ENCODE measurements at regions not wholly inside any gene's neighbourhood (a gene's known extent, or its start where the extent isn't known, plus 50 kb on each side); places are given as distances from the start of the nearest gene placed in this dataset.

- H3K4me3 ChIP-seq (ENCODE audit: control insufficient read depth in 1 of 7, extremely low read depth in 1 of 7, insufficient read depth in 4 of 7, low read depth in 2 of 7, low read length in 6 of 7), result no peak overlapping the region
- H3K36me3 ChIP-seq (ENCODE audit: control insufficient read depth in 4 of 4, insufficient read depth in 4 of 4, low read length in 3 of 4), result no peaks in the 10 kb centered on the region
- no peaks in the 10 kb centered on the region for H3K4me1 ChIP-seq (ENCODE audit: control extremely low read depth in 1 of 4, control insufficient read depth in 4 of 4, insufficient read depth in 4 of 4, low read length in 3 of 4)
- POLR2A ChIA-PET, result no interaction called here
- 97% methylated on average over 4 of the region's 4 CpGs for WGBS (ENCODE audit: insufficient coverage)
- no peak overlapping the region for H3K27ac ChIP-seq (ENCODE audit: insufficient read depth in 1 of 2, low read depth in 1 of 2, low read length in 2 of 2, poor library complexity in 1 of 2, severe bottlenecking in 2 of 2)
- H3K27me3 ChIP-seq (replicated peaks in 2 of 5; ENCODE audit: control insufficient read depth in 4 of 5, insufficient read depth in 5 of 5, low read length in 4 of 5), result peaks cover 0 to 2% (median 0%) of the 10 kb centered on the region in 5 experiments
- DNase-seq, result no peak
- no peaks in the 10 kb centered on the region for H3K9me3 ChIP-seq (ENCODE audit: control extremely low read depth in 1 of 5, control insufficient read depth in 4 of 5, insufficient read depth in 2 of 5, low read depth in 1 of 5, low read length in 4 of 5)
- CTCF ChIA-PET, result interaction anchor here (1.0 to 1.5 kb wide), 3 partner anchors 24 to 424 kb away, joined by 3 to 5 read pairs (median 3); no protein-coding TSS in a partner anchor
Observed at GRCh38 chr7:12066004-12066403, 145.1 kb upstream of the TMEM106B start.

- POLR2A ChIA-PET, result no interaction called here
- Histone ChIP-seq H3K27me3 (replicated peaks in 2 of 5; ENCODE audit: control insufficient read depth in 4 of 5, insufficient read depth in 5 of 5, low read length in 4 of 5) (peaks cover 0 to 2% (median 0%) of the 10 kb centered on the region in 5 experiments), H3K9me3 (ENCODE audit: control extremely low read depth in 1 of 5, control insufficient read depth in 4 of 5, insufficient read depth in 2 of 5, low read depth in 1 of 5, low read length in 4 of 5) (no peaks in the 10 kb centered on the region), H3K36me3 (ENCODE audit: control insufficient read depth in 4 of 4, insufficient read depth in 4 of 4, low read length in 3 of 4) (no peaks in the 10 kb centered on the region), H3K4me3 (ENCODE audit: control insufficient read depth in 1 of 7, extremely low read depth in 1 of 7, insufficient read depth in 4 of 7, low read depth in 2 of 7, low read length in 6 of 7) (no peak overlapping the region), H3K27ac (ENCODE audit: insufficient read depth in 1 of 2, low read depth in 1 of 2, low read length in 2 of 2, poor library complexity in 1 of 2, severe bottlenecking in 2 of 2) (no peak overlapping the region), H3K4me1 (ENCODE audit: control extremely low read depth in 1 of 4, control insufficient read depth in 4 of 4, insufficient read depth in 4 of 4, low read length in 3 of 4) (no peaks in the 10 kb centered on the region)
- peak; percentile 2 to 61 (median 44) for DNase-seq
- 59% methylated on average over 2 of the region's 2 CpGs for WGBS (ENCODE audit: insufficient coverage)
- CTCF ChIA-PET, result interaction anchor here (0.8 to 1.5 kb wide), 3 partner anchors 24 to 424 kb away, joined by 3 to 5 read pairs (median 4); no protein-coding TSS in a partner anchor
Observed at GRCh38 chr7:12066521-12066920, 144.6 kb upstream of the TMEM106B start.

- no peak overlapping the region for H3K27ac ChIP-seq (ENCODE audit: insufficient read depth in 1 of 2, low read depth in 1 of 2, low read length in 2 of 2, poor library complexity in 1 of 2, severe bottlenecking in 2 of 2)
- H3K9me3 ChIP-seq (ENCODE audit: control extremely low read depth in 1 of 5, control insufficient read depth in 4 of 5, insufficient read depth in 2 of 5, low read depth in 1 of 5, low read length in 4 of 5), result no peaks in the 10 kb centered on the region
- H3K27me3 ChIP-seq (replicated peaks in 2 of 5; ENCODE audit: control insufficient read depth in 4 of 5, insufficient read depth in 5 of 5, low read length in 4 of 5), result peaks cover 0 to 2% (median 0%) of the 10 kb centered on the region in 5 experiments
- ChIA-PET CTCF (interaction anchor here (0.8 to 1.5 kb wide), 4 partner anchors 13 to 423 kb away, joined by 3 to 5 read pairs (median 4); no protein-coding TSS in a partner anchor), POLR2A (no interaction called here)
- no peak overlapping the region for H3K4me3 ChIP-seq (ENCODE audit: control insufficient read depth in 1 of 7, extremely low read depth in 1 of 7, insufficient read depth in 4 of 7, low read depth in 2 of 7, low read length in 6 of 7)
- 95% methylated on average over 13 of the region's 13 CpGs for WGBS (ENCODE audit: insufficient coverage)
- H3K4me1 ChIP-seq (ENCODE audit: control extremely low read depth in 1 of 4, control insufficient read depth in 4 of 4, insufficient read depth in 4 of 4, low read length in 3 of 4), result no peaks in the 10 kb centered on the region
- peak; percentile 55 to 77 (median 72) for DNase-seq
- no peaks in the 10 kb centered on the region for H3K36me3 ChIP-seq (ENCODE audit: control insufficient read depth in 4 of 4, insufficient read depth in 4 of 4, low read length in 3 of 4)
Observed at GRCh38 chr7:12067156-12067831, 143.8 kb upstream of the TMEM106B start.

GRCh38 chr7:12069757-12070156 lies 141.3 kb upstream of the TMEM106B start:
- Histone ChIP-seq H3K4me1 (ENCODE audit: control extremely low read depth in 1 of 4, control insufficient read depth in 4 of 4, insufficient read depth in 4 of 4, low read length in 3 of 4) (no peaks in the 10 kb centered on the region), H3K27ac (ENCODE audit: insufficient read depth in 1 of 2, low read depth in 1 of 2, low read length in 2 of 2, poor library complexity in 1 of 2, severe bottlenecking in 2 of 2) (no peak overlapping the region), H3K9me3 (ENCODE audit: control extremely low read depth in 1 of 5, control insufficient read depth in 4 of 5, insufficient read depth in 2 of 5, low read depth in 1 of 5, low read length in 4 of 5) (no peaks in the 10 kb centered on the region), H3K4me3 (ENCODE audit: control insufficient read depth in 1 of 7, extremely low read depth in 1 of 7, insufficient read depth in 4 of 7, low read depth in 2 of 7, low read length in 6 of 7) (no peak overlapping the region), H3K36me3 (ENCODE audit: control insufficient read depth in 4 of 4, insufficient read depth in 4 of 4, low read length in 3 of 4) (no peaks in the 10 kb centered on the region), H3K27me3 (replicated peaks in 2 of 5; ENCODE audit: control insufficient read depth in 4 of 5, insufficient read depth in 5 of 5, low read length in 4 of 5) (no peaks in the 10 kb centered on the region)
- DNase-seq, result no peak
- ChIA-PET CTCF (interaction anchor here (0.6 to 2.0 kb wide), 2 partner anchors 12 to 50 kb away, joined by 3 to 4 read pairs; no protein-coding TSS in a partner anchor), POLR2A (no interaction called here)
- WGBS (ENCODE audit: insufficient coverage), result no CpG with 5 or more reads among the region's 1 CpG

- no CpG with 5 or more reads among the region's 1 CpG for WGBS (ENCODE audit: insufficient coverage)
- peaks cover 0 to 9% (median 0%) of the 10 kb centered on the region in 5 experiments for H3K9me3 ChIP-seq (ENCODE audit: control extremely low read depth in 1 of 5, control insufficient read depth in 4 of 5, insufficient read depth in 2 of 5, low read depth in 1 of 5, low read length in 4 of 5)
- no peaks in the 10 kb centered on the region for H3K4me1 ChIP-seq (ENCODE audit: control extremely low read depth in 1 of 4, control insufficient read depth in 4 of 4, insufficient read depth in 4 of 4, low read length in 3 of 4)
- no peak overlapping the region for H3K27ac ChIP-seq (ENCODE audit: insufficient read depth in 1 of 2, low read depth in 1 of 2, low read length in 2 of 2, poor library complexity in 1 of 2, severe bottlenecking in 2 of 2)
- no peak overlapping the region for H3K4me3 ChIP-seq (ENCODE audit: control insufficient read depth in 1 of 7, extremely low read depth in 1 of 7, insufficient read depth in 4 of 7, low read depth in 2 of 7, low read length in 6 of 7)
- CTCF ChIA-PET, result no interaction called here
- POLR2A ChIA-PET, result no interaction called here
- H3K27me3 ChIP-seq (replicated peaks in 2 of 5; ENCODE audit: control insufficient read depth in 4 of 5, insufficient read depth in 5 of 5, low read length in 4 of 5), result no peaks in the 10 kb centered on the region
- no peaks in the 10 kb centered on the region for H3K36me3 ChIP-seq (ENCODE audit: control insufficient read depth in 4 of 4, insufficient read depth in 4 of 4, low read length in 3 of 4)
- no peak for DNase-seq
Observed at GRCh38 chr7:12074889-12075288, 136.2 kb upstream of the TMEM106B start.

GRCh38 chr7:12080006-12080405 lies 131.1 kb upstream of the TMEM106B start:
- ChIA-PET POLR2A (no interaction called here), CTCF (interaction anchor here (1.2 kb wide), 1 partner anchor 12 kb away, joined by 3 read pairs; no protein-coding TSS in a partner anchor)
- DNase-seq, result no peak
- Histone ChIP-seq H3K4me3 (ENCODE audit: control insufficient read depth in 1 of 7, extremely low read depth in 1 of 7, insufficient read depth in 4 of 7, low read depth in 2 of 7, low read length in 6 of 7) (no peak overlapping the region), H3K27ac (ENCODE audit: insufficient read depth in 1 of 2, low read depth in 1 of 2, low read length in 2 of 2, poor library complexity in 1 of 2, severe bottlenecking in 2 of 2) (no peak overlapping the region), H3K4me1 (ENCODE audit: control extremely low read depth in 1 of 4, control insufficient read depth in 4 of 4, insufficient read depth in 4 of 4, low read length in 3 of 4) (no peaks in the 10 kb centered on the region), H3K36me3 (ENCODE audit: control insufficient read depth in 4 of 4, insufficient read depth in 4 of 4, low read length in 3 of 4) (no peaks in the 10 kb centered on the region), H3K27me3 (replicated peaks in 2 of 5; ENCODE audit: control insufficient read depth in 4 of 5, insufficient read depth in 5 of 5, low read length in 4 of 5) (peaks cover 0 to 3% (median 0%) of the 10 kb centered on the region in 5 experiments), H3K9me3 (ENCODE audit: control extremely low read depth in 1 of 5, control insufficient read depth in 4 of 5, insufficient read depth in 2 of 5, low read depth in 1 of 5, low read length in 4 of 5) (peaks cover 0 to 8% (median 1%) of the 10 kb centered on the region in 5 experiments)
- no CpG with 5 or more reads among the region's 3 CpGs for WGBS (ENCODE audit: insufficient coverage)

- POLR2A ChIA-PET, result no interaction called here
- H3K9me3 ChIP-seq (ENCODE audit: control extremely low read depth in 1 of 5, control insufficient read depth in 4 of 5, insufficient read depth in 2 of 5, low read depth in 1 of 5, low read length in 4 of 5), result peaks cover 0 to 2% (median 0%) of the 10 kb centered on the region in 5 experiments
- no peaks in the 10 kb centered on the region for H3K27me3 ChIP-seq (replicated peaks in 2 of 5; ENCODE audit: control insufficient read depth in 4 of 5, insufficient read depth in 5 of 5, low read length in 4 of 5)
- CTCF ChIA-PET, result no interaction called here
- no peak overlapping the region for H3K4me3 ChIP-seq (ENCODE audit: control insufficient read depth in 1 of 7, extremely low read depth in 1 of 7, insufficient read depth in 4 of 7, low read depth in 2 of 7, low read length in 6 of 7)
- H3K27ac ChIP-seq (ENCODE audit: insufficient read depth in 1 of 2, low read depth in 1 of 2, low read length in 2 of 2, poor library complexity in 1 of 2, severe bottlenecking in 2 of 2), result no peak overlapping the region
- no peaks in the 10 kb centered on the region for H3K4me1 ChIP-seq (ENCODE audit: control extremely low read depth in 1 of 4, control insufficient read depth in 4 of 4, insufficient read depth in 4 of 4, low read length in 3 of 4)
- DNase-seq, result no peak
- no CpG with 5 or more reads among the region's 1 CpG for WGBS (ENCODE audit: insufficient coverage)
- H3K36me3 ChIP-seq (ENCODE audit: control insufficient read depth in 4 of 4, insufficient read depth in 4 of 4, low read length in 3 of 4), result no peaks in the 10 kb centered on the region
Observed at GRCh38 chr7:12085516-12085915, 125.6 kb upstream of the TMEM106B start.
